Ishikawa (cell line): ENCODE measurements at regions not wholly inside any gene's neighbourhood (a gene's known extent, or its start where the extent isn't known, plus 50 kb on each side); places are given as distances from the start of the nearest gene placed in this dataset.

ENCODE experiments used
- CEBPB ChIP-seq: IDR thresholded peaks from 2 replicates; pipeline ENCODE4 v1.6.1; 2012
- CREB1 ChIP-seq: IDR thresholded peaks from 2 replicates; pipeline ENCODE4 v1.6.1; 2012; ENCODE audit warnings: low read depth
- EGR1 ChIP-seq: IDR thresholded peaks from 2 replicates; pipeline ENCODE4 v1.6.1; 2012
- EP300 ChIP-seq: IDR thresholded peaks from 2 replicates; pipeline ENCODE4 v1.6.1; 2012; ENCODE audit warnings: borderline replicate concordance
- FOXM1 ChIP-seq: IDR thresholded peaks from 2 replicates; pipeline ENCODE4 v1.6.1; 2012; ENCODE audit warnings: low read depth, borderline replicate concordance
- MAX ChIP-seq: IDR thresholded peaks from 2 replicates; pipeline ENCODE4 v1.6.1; 2012
- NFIC ChIP-seq: IDR thresholded peaks from 2 replicates; pipeline ENCODE4 v1.6.1; 2012
- RAD21 ChIP-seq: IDR thresholded peaks from 2 replicates; pipeline ENCODE4 v1.6.1; 2012; ENCODE audit warnings: low read depth
- REST ChIP-seq: IDR thresholded peaks from 2 replicates; pipeline ENCODE4 v1.6.1; 2012; ENCODE audit warnings: low read depth, mild to moderate bottlenecking
- TAF1 ChIP-seq: IDR thresholded peaks from 2 replicates; pipeline ENCODE4 v1.6.1; 2012; ENCODE audit warnings: low read depth, mild to moderate bottlenecking
- TCF12 ChIP-seq: IDR thresholded peaks from 2 replicates; pipeline ENCODE4 v1.6.1; 2012; ENCODE audit warnings: low read depth
- TEAD4 ChIP-seq: IDR thresholded peaks from 2 replicates; pipeline ENCODE4 v1.6.1; 2012
- USF1 ChIP-seq: IDR thresholded peaks from 2 replicates; pipeline ENCODE4 v1.6.1; 2012
- YY1 ChIP-seq: IDR thresholded peaks from 2 replicates; pipeline ENCODE4 v1.6.1; 2012; ENCODE audit warnings: low read depth
- ZBTB7A ChIP-seq: IDR thresholded peaks from 2 replicates; pipeline ENCODE4 v1.6.1; 2012; ENCODE audit warnings: low read depth

- TF ChIP-seq TCF12 (no peak), NFIC (no peak), RAD21 (no peak), MAX (no peak), TEAD4 (no peak), USF1 (no peak), TAF1 (no peak), CREB1 (no peak), ZBTB7A (no peak), FOXM1 (no peak), CEBPB (no peak), YY1 (no peak), REST (no peak), EGR1 (no peak), EP300 (no peak)
Measured at GRCh38 chr5:1939256-1939655, 56.5 kb upstream of the IRX4 start.

- no peak for TF ChIP-seq RAD21
- no peak for TF ChIP-seq USF1
- no peak for TF ChIP-seq FOXM1
- no peak for TF ChIP-seq ZBTB7A
- TF ChIP-seq REST: no peak
Measured at GRCh38 chr5:1938310-1939000, 55.7 kb upstream of the IRX4 start.

GRCh38 chr5:1937590-1937989 lies 54.9 kb upstream of the IRX4 start:
- TF ChIP-seq ZBTB7A (no peak), MAX (no peak), TEAD4 (no peak), EP300 (no peak), TCF12 (no peak), EGR1 (no peak), FOXM1 (no peak), YY1 (no peak), TAF1 (no peak)

- TF ChIP-seq EP300: no peak
- no peak for TF ChIP-seq CREB1
- no peak for TF ChIP-seq USF1
- no peak for TF ChIP-seq EGR1
- TF ChIP-seq TCF12: no peak
- no peak for TF ChIP-seq ZBTB7A
- TF ChIP-seq TEAD4: no peak
- TF ChIP-seq CEBPB: no peak
- no peak for TF ChIP-seq MAX
- no peak for TF ChIP-seq RAD21
- no peak for TF ChIP-seq REST
- TF ChIP-seq FOXM1: no peak
- no peak for TF ChIP-seq NFIC
- TF ChIP-seq TAF1: no peak
- no peak for TF ChIP-seq YY1
Measured at GRCh38 chr5:1936901-1937300, 54.2 kb upstream of the IRX4 start.
